DMS153 treated with DMSO at 0.1 percent for 48 hours (cell line): ENCODE measurements at regions not wholly inside any gene's neighbourhood (a gene's known extent, or its start where the extent isn't known, plus 50 kb on each side); places are given as distances from the start of the nearest gene placed in this dataset.

ENCODE experiments used
- DNase-seq: peaks from one replicate; lab custom pipeline; 2025; ENCODE audit not compliant: unreplicated experiment; lab: John Stamatoyannopoulos, UW

GRCh38 chr16:85463672-85464382, 149.3 kb upstream of the GSE1 start:
- DNase-seq = no peak

GRCh38 chr16:85464383-85465305, 148.5 kb upstream of the GSE1 start:
- no peak for DNase-seq

- DNase-seq = no peak
These were observed 147.5 kb upstream of the GSE1 start for GRCh38 chr16:85465328-85466303.

- no peak for DNase-seq
These were observed 146.8 kb upstream of the GSE1 start for GRCh38 chr16:85466304-85466700.

GRCh38 chr16:85466989-85467388, 146.1 kb upstream of the GSE1 start:
- no peak for DNase-seq

GRCh38 chr16:85469929-85470590, 143.1 kb upstream of the GSE1 start:
- DNase-seq = no peak

GRCh38 chr16:85470873-85471272, 142.2 kb upstream of the GSE1 start:
- no peak for DNase-seq

- DNase-seq = peak; percentile 61
These were observed 141.4 kb upstream of the GSE1 start for GRCh38 chr16:85471469-85472431.

- no peak for DNase-seq
These were observed 140.6 kb upstream of the GSE1 start for GRCh38 chr16:85472514-85472913.

GRCh38 chr16:85473323-85473722, 139.8 kb upstream of the GSE1 start:
- DNase-seq = no peak

- no peak for DNase-seq
These were observed 139.1 kb upstream of the GSE1 start for GRCh38 chr16:85473909-85474620.

GRCh38 chr16:85474621-85475217, 138.4 kb upstream of the GSE1 start:
- no peak for DNase-seq

- no peak for DNase-seq
These were observed 137.9 kb upstream of the GSE1 start for GRCh38 chr16:85475233-85475632.

- DNase-seq = no peak
These were observed 137.3 kb upstream of the GSE1 start for GRCh38 chr16:85475691-85476300.

GRCh38 chr16:85476389-85476788, 136.7 kb upstream of the GSE1 start:
- no peak for DNase-seq

GRCh38 chr16:85477801-85478363, 135.2 kb upstream of the GSE1 start:
- no peak for DNase-seq

GRCh38 chr16:85479972-85480726, 133.0 kb upstream of the GSE1 start:
- peak; percentile 48 for DNase-seq
